ENCODE measurements at regions not wholly inside any gene's neighbourhood (a gene's known extent, or its start where the extent isn't known, plus 50 kb on each side); places are given as distances from the start of the nearest gene placed in this dataset.

DNA sequence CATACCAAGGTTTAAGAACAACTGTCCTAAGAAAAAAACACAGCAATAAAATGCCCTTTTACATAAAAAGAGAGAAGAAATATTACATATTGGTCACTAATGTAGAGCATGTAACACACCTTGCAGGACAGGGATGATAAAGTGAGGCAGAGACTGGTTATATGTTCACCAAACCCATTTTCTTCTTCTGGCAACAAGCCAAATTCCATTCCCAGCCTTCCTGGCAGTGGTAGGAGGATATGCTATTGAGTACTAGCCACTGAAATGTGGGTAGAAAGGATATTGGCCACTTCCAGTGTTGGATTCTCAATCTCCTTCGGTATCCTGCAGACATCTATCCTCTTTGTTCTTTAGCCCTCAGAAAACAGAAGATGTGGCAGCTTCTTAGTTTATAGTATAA is 105.2 kb upstream of the SHISA6 start:
- Histone ChIP-seq H3K4me2 (ENCODE audit: insufficient read depth, insufficient read length, low read length) (no peak overlapping the region), H3K27ac (ENCODE audit: insufficient read length, low read depth, low read length) (no peak overlapping the region), H2AFZ (ENCODE audit: low read length) (no peak overlapping the region), H3K27me3 (ENCODE audit: insufficient read depth, low read length) (no peaks in the 10 kb centered on the region), H4K5ac (ENCODE audit: insufficient read length, low read depth, low read length) (no peak overlapping the region), H3K9me3 (ENCODE audit: control insufficient read depth, low read depth, low read length) (no peaks in the 10 kb centered on the region), H2BK120ac (ENCODE audit: low read depth, low read length, poor library complexity, severe bottlenecking) (no peak overlapping the region), H3K23ac (ENCODE audit: insufficient read length, low read depth, low read length) (no peak overlapping the region), H2BK20ac (ENCODE audit: low read depth, low read length, poor library complexity, severe bottlenecking) (no peak overlapping the region), H4K20me1 (ENCODE audit: control insufficient read depth, insufficient read depth, insufficient read length) (no peaks in the 10 kb centered on the region), H3K14ac (ENCODE audit: insufficient read depth, low read length) (no peak overlapping the region), H3K9ac (ENCODE audit: extremely low read depth, insufficient read length, low read length) (no peak overlapping the region), H4K91ac (ENCODE audit: insufficient read length, low read depth, low read length) (no peak overlapping the region), H3K4ac (ENCODE audit: low read depth, low read length) (no peak overlapping the region), H3K79me1 (ENCODE audit: insufficient read depth, low read depth, low read length, poor library complexity, severe bottlenecking) (no peaks in the 10 kb centered on the region), H3K79me2 (ENCODE audit: insufficient read depth, low read length) (no peaks in the 10 kb centered on the region), H2AK5ac (ENCODE audit: insufficient read length, low read length) (no peak overlapping the region), H2BK15ac (ENCODE audit: low read depth, low read length) (no peak overlapping the region), H2BK12ac (ENCODE audit: insufficient read length, low read depth, low read length) (no peak overlapping the region), H4K8ac (replicated peaks; ENCODE audit: insufficient read length, low read depth, low read length) (no peak overlapping the region), H3K18ac (ENCODE audit: insufficient read length, low read depth, low read length) (no peak overlapping the region), H2BK5ac (ENCODE audit: insufficient read length, low read length) (no peak overlapping the region), H3T11ph (ENCODE audit: low read length) (no peak overlapping the region), H3K23me2 (ENCODE audit: insufficient read length, low read depth, low read length, poor library complexity, severe bottlenecking) (no peaks in the 10 kb centered on the region), H3K56ac (ENCODE audit: insufficient read length, low read depth, low read length) (no peak overlapping the region), H3K4me1 (ENCODE audit: insufficient read depth, low read length) (no peaks in the 10 kb centered on the region)
- H3K36me3 Mint-ChIP-seq (ENCODE audit: insufficient read depth in 1 of 3, low read depth in 3 of 3), result no peaks in the 10 kb centered on the region
- no peaks in the 10 kb centered on the region for H3K27me3 Mint-ChIP-seq (ENCODE audit: low read depth)
- H3K4me1 Mint-ChIP-seq, result no peaks in the 10 kb centered on the region
- no peak overlapping the region for H3K27ac Mint-ChIP-seq
- no peak for DNase-seq
- no peak overlapping the region for H3K4me3 Mint-ChIP-seq
- WGBS (ENCODE audit: extremely low coverage, insufficient read length, low lambda C conversion rate), result no CpG with 5 or more reads among the region's 1 CpG
- no peaks in the 10 kb centered on the region; a peak in 1 of 5 replicates for H3K9me3 Mint-ChIP-seq
- no peak for TF ChIP-seq CTCF (conservative IDR thresholded peaks at IDR 0.05)
